ENCODE measurements at regions not wholly inside any gene's neighbourhood (a gene's known extent, or its start where the extent isn't known, plus 50 kb on each side); places are given as distances from the start of the nearest gene placed in this dataset.

DNA sequence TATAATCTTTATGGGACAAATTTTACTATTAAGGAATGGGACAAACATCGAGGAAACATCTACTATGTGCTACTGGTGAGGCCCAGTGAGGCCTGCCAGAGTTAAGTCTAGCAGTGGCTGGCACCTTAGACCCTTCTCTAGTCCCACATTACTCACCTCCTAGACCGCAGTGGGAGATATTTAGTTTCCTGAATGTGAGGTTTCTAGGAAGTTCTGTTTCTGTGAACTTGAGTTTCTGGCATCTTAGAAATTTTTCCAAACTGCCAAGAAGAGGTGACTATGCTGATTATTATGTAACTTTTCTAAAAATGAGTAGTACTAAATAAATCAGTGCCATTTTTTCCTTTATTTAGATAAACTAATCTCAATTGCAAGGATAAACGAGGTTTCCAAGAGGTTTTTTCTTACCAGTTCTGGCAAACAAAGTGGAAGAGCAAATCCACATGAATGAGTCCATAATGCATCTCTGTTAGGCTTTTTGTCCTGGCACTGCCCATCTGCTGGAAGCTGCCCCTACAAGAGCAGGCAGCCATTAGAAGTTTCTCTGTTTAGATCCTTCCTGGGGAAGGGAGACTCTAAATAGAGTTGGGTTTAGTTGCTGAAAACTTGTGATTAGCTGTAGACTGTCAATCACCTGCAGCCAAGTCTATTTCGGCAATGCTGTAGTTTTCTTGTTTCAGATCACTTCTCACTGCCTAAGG, 348.7 kb downstream of the MAN2A1 start:
- CTCF ChIA-PET, result no interaction called here
- H3K4me3 ChIP-seq, result no peak overlapping the region
- TF ChIP-seq EP300 (IDR thresholded peaks at IDR 0.05) (no peak), USF2 (IDR thresholded peaks at IDR 0.05) (no peak)
- ATAC-seq (no peak), FAIRE-seq (no peak), DNase-seq (ENCODE audit: low read depth in 1 of 2, low spot score in 1 of 2) (no peak)
- H3K9me3 ChIP-seq, result no peaks in the 10 kb centered on the region
- no peak overlapping the region for H3K4me2 ChIP-seq
- no peak overlapping the region for H3K27ac ChIP-seq
- WGBS (ENCODE audit: missing lambda C conversion rate), result 24% methylated on average over 4 of the region's 4 CpGs
- POLR2A ChIA-PET, result no interaction called here
- H3K4me1 ChIP-seq, result no peaks in the 10 kb centered on the region

DNA sequence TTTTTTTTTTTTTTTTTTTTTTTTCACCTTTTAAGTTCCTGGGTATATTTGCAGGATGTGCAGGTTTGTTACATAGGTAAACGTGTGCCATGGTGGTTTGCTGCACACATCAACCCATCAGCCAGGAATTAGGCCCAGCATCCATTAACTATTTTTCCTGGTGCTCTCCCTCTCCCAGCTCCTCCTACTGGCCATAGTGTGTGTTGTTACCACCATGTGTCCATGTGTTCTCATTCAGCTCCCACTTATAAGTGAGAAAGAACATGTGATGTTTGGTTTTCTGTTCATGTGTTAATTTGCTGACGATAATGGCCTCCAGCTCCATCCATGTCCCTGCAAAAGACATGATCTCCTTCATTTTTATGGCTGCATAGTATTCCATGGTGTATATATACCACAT, 350.5 kb downstream of the MAN2A1 start:
- TF ChIP-seq, protein P1, sequence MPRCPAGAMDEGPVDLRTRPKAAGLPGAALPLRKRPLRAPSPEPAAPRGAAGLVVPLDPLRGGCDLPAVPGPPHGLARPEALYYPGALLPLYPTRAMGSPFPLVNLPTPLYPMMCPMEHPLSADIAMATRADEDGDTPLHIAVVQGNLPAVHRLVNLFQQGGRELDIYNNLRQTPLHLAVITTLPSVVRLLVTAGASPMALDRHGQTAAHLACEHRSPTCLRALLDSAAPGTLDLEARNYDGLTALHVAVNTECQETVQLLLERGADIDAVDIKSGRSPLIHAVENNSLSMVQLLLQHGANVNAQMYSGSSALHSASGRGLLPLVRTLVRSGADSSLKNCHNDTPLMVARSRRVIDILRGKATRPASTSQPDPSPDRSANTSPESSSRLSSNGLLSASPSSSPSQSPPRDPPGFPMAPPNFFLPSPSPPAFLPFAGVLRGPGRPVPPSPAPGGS (IDR thresholded peaks at IDR 0.05), result no peak
- TF ChIP-seq POLR2AphosphoS2 (conservative IDR thresholded peaks at IDR 0.05; ENCODE audit: low read length) (no peak), JUNB (IDR thresholded peaks at IDR 0.05) (no peak), KDM1A (IDR thresholded peaks at IDR 0.05; ENCODE audit: low read depth) (no peak), CEBPB (IDR thresholded peaks at IDR 0.05) (no peak), NR3C1 (IDR thresholded peaks at IDR 0.05) (no peak), FOSL2 (IDR thresholded peaks at IDR 0.05) (no peak), FOSL2 (CRISPR knock-in tag; IDR thresholded peaks at IDR 0.05) (no peak), SMC3 (IDR thresholded peaks at IDR 0.05) (no peak), ZFP36 (IDR thresholded peaks at IDR 0.05; ENCODE audit: borderline replicate concordance, partially characterized antibody) (no peak), NFE2L2 (conservative IDR thresholded peaks at IDR 0.05; ENCODE audit: low read length) (no peak), ZNF302 (CRISPR knock-in tag; IDR thresholded peaks at IDR 0.05) (no peak), FOSB (CRISPR knock-in tag; IDR thresholded peaks at IDR 0.05) (no peak), CHD4 (IDR thresholded peaks at IDR 0.05; ENCODE audit: borderline replicate concordance) (no peak), POLR2A (IDR thresholded peaks at IDR 0.05; ENCODE audit: low read length) (no peak), E2F6 (IDR thresholded peaks at IDR 0.05; ENCODE audit: borderline replicate concordance, low read depth) (no peak), MAZ (IDR thresholded peaks at IDR 0.05; ENCODE audit: borderline replicate concordance, low read depth, low read length) (no peak)
- TF ChIP-seq, protein P2, sequence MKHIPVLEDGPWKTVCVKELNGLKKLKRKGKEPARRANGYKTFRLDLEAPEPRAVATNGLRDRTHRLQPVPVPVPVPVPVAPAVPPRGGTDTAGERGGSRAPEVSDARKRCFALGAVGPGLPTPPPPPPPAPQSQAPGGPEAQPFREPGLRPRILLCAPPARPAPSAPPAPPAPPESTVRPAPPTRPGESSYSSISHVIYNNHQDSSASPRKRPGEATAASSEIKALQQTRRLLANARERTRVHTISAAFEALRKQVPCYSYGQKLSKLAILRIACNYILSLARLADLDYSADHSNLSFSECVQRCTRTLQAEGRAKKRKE (CRISPR knock-in tag; IDR thresholded peaks at IDR 0.05; ENCODE audit: low read depth), result no peak
- Histone ChIP-seq H3K27ac (no peak overlapping the region), H3K4me3 (no peak overlapping the region), H3K9me3 (no peaks in the 10 kb centered on the region), H3K4me1 (no peaks in the 10 kb centered on the region), H3K4me2 (no peak overlapping the region)
- CTCF ChIA-PET, result interaction anchor here (1.4 kb wide), 1 partner anchor 9 kb away, joined by 3 read pairs; no protein-coding TSS in a partner anchor
- FAIRE-seq (no peak), DNase-seq (ENCODE audit: low read depth in 1 of 2, low spot score in 1 of 2) (no peak), ATAC-seq (no peak)
- POLR2A ChIA-PET, result no interaction called here
- WGBS (ENCODE audit: missing lambda C conversion rate), result 16% methylated on average over 2 of the region's 2 CpGs

DNA sequence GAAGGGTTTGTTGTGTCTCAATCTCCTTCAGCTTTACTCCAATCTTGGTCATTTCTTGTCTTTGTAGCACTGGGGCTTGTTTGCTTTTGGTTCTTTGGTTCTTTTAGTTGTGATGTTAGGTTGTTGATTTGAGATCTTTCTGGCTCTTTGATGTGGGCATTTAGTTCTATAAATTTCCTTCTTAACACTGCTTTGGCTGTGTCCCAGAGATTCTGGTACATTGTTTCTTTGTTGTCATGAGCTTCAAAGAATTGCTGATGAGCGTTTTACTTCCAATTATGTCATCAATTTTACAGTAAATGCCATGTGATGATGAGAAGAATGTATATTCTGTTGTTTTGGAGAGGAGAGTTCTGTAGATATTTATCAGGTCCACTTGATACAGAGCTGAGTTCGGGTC, 353.3 kb downstream of the MAN2A1 start:
- Histone ChIP-seq H3K9me3 (no peaks in the 10 kb centered on the region), H3K4me1 (no peaks in the 10 kb centered on the region), H3K27ac (no peak overlapping the region), H3K4me3 (no peak overlapping the region), H3K4me2 (no peak overlapping the region)
- no peak for DNase-seq (ENCODE audit: low read depth in 1 of 2, low spot score in 1 of 2)
- POLR2A ChIA-PET, result no interaction called here
- ATAC-seq, result no peak
- CTCF ChIA-PET, result no interaction called here
- WGBS (ENCODE audit: missing lambda C conversion rate), result 3% methylated on average over 2 of the region's 2 CpGs
- no peak for FAIRE-seq
- TF ChIP-seq HOXA7 (CRISPR knock-in tag; IDR thresholded peaks at IDR 0.05) (no peak), GATA3 (IDR thresholded peaks at IDR 0.05; ENCODE audit: borderline replicate concordance) (no peak), ZNF302 (CRISPR knock-in tag; IDR thresholded peaks at IDR 0.05) (no peak), FOSB (CRISPR knock-in tag; IDR thresholded peaks at IDR 0.05) (no peak), CHD4 (IDR thresholded peaks at IDR 0.05; ENCODE audit: borderline replicate concordance) (no peak), SMC3 (IDR thresholded peaks at IDR 0.05) (no peak), KDM1A (IDR thresholded peaks at IDR 0.05; ENCODE audit: low read depth) (no peak), ELK1 (IDR thresholded peaks at IDR 0.05; ENCODE audit: low read depth, low read length) (no peak), RFX5 (IDR thresholded peaks at IDR 0.05) (no peak), HEYL (CRISPR knock-in tag; IDR thresholded peaks at IDR 0.05) (no peak), FOSL2 (IDR thresholded peaks at IDR 0.05) (no peak), FOSL2 (CRISPR knock-in tag; IDR thresholded peaks at IDR 0.05) (no peak), PBX3 (IDR thresholded peaks at IDR 0.05) (no peak), E2F6 (IDR thresholded peaks at IDR 0.05; ENCODE audit: borderline replicate concordance, low read depth) (no peak), NPAS2 (CRISPR knock-in tag; IDR thresholded peaks at IDR 0.05; ENCODE audit: borderline replicate concordance) (no peak), NFE2L2 (conservative IDR thresholded peaks at IDR 0.05; ENCODE audit: low read length) (no peak)
- TF ChIP-seq, protein P2 (CRISPR knock-in tag; IDR thresholded peaks at IDR 0.05; ENCODE audit: low read depth), result no peak
